C4-2B (cell line): ENCODE measurements at regions not wholly inside any gene's neighbourhood (a gene's known extent, or its start where the extent isn't known, plus 50 kb on each side); places are given as distances from the start of the nearest gene placed in this dataset.

Source experiments
- CTCF ChIP-seq: fragments of 450-650 bp; conservative IDR thresholded peaks from 2 replicates; pipeline ENCODE4 v1.5.1; 2017; ENCODE audit warnings: mild to moderate bottlenecking
- ZFX ChIP-seq: fragments of 450-650 bp; IDR thresholded peaks from 2 replicates; pipeline ENCODE4 v1.6.1; 2017

GRCh38 chr12:28930704-28931103 is 218.4 kb upstream of the FAR2 start:
- no peak for TF ChIP-seq CTCF
- no peak for TF ChIP-seq ZFX
